GM21576 (cell line): ENCODE measurements at regions not wholly inside any gene's neighbourhood (a gene's known extent, or its start where the extent isn't known, plus 50 kb on each side); places are given as distances from the start of the nearest gene placed in this dataset.
"Not testable (repeated sequence)": the region's sequence is repeated elsewhere in the genome, so short reads cannot be mapped to it uniquely, and the experiment has no call there.

Experiments
- ATAC-seq: cut with Tn5 transposase; IDR thresholded peaks from one replicate; pipeline ENCODE4 v1.9.1; 2021; ENCODE audit warnings: mild to moderate bottlenecking, moderate library complexity; ENCODE audit not compliant: unreplicated experiment

DNA sequence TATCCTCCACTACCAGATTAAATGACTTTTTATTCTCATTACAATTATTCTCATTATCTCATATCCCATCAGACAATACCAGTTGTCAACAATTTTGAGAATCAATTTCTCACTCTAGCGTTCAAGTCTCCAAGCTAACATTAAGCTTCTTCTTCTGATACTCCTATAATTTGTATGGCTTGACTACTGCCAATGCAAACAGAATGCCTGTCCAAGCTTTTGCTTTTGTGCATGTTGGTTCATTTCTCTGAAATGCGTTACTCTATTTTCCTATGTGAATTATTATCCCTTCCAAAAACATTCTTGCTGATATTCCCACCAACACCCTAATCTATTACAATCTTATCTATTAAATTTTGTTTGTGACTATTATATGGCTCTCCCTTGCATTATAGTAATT is 1602.3 kb downstream of the C4orf33 start:
- no peak for ATAC-seq

DNA sequence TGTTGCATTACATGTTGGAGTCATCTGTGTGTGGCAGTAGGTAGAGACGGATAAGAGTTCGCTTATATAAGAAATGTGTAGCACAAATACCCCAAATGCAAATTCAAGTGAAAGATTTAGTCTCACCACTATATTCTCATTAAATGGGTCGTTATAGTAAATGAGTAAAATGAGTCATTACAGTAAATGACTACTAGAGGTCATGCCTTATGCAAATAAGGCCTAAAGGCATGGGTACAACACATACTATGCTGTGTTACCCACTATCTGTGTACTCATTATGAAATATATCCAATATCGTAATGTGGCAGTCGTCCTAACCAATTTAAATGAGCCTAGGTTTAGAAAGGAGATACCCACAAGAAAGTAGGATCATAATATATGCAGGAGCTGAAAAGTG is 1603.1 kb downstream of the C4orf33 start:
- ATAC-seq: no peak

DNA sequence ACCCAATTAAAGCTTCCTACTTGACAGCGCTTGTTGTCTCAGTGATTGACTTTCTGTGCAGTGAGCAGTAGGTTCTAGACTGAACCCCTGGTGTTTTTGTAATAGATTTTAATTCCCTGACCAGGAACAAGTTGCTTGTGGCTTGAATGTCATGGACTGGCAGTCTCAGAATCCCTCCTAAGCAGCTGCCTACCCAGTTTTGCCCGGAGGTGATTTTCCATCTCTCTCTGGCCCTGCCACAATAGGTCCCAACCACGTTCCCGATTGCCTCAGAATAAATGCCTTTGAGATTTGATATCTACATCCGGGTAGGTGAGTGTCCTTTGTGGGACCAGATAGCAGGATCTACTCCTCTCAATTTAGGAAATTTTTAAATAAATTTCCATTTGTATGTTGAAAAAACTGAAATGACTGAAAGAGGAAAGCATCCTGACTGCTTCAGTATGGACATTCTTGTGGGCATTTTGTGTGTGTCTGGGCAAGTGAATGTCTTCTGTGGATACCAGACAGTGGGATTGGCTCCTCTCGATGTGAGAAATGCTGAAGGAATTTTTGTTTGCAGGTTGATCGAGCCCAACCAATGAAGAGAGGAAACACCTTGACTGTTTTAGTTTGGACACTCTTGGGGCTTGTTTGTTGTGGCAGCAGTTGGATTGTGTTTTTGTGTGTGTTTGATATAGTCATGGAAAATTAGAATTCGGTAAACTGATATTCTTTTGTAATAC is 1607.4 kb downstream of the C4orf33 start:
- no peak for ATAC-seq

DNA sequence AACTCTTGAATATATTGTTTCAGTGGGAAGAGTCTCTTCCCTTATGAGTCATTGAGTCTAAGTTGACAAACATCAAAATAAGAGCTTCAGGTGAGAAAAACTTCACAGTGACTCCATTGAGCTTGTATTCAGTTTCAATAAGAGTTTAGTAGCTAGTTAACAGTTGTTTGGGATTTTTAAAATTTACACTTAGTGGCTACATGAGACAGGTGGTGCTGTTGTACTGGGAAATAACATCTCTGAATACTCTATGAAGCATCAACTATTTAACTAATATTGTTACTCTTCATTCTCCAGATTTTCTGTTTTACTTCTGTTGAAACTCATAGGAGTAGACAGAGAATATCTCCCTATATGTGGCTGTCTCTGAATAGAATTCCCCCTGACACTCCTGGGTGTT is 1609.1 kb downstream of the C4orf33 start:
- no peak for ATAC-seq

DNA sequence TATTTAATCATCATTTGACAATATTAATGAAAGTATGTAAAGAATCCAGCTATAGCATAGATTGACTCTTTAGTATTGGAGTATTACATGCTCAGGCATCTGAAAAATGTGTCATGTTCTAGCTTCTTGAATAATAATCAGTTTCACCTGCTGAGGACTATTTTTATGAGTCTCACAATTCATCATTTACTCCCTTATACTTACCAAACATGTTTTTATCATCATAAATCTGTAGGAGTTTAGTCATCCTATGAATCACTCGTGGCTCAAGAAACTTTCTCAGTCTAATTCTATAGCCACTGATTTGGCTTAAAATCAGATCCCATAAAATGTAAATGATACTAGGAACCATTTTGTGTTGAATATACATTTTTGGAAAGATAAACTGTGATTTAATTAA is 1616.1 kb downstream of the C4orf33 start:
- ATAC-seq: no peak

DNA sequence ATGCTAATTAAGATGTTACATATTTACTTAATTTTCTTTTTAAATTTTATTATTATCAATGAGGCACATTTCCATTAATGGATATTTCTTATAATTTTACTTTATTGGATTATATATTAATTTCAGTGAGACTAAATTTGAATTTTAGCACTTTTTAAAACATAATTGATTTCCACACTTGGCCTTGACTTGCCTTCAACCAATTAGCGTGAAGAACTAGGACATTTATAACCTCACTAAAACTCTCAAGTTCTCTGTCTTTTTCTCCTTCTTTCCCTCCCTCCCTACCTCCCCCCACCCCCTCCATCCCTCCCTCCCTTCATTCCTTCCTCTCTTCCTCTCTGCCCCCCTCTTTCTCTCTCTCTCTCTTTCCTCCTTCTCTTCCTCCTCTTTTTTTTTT is 1618.1 kb downstream of the C4orf33 start:
- no peak for ATAC-seq

DNA sequence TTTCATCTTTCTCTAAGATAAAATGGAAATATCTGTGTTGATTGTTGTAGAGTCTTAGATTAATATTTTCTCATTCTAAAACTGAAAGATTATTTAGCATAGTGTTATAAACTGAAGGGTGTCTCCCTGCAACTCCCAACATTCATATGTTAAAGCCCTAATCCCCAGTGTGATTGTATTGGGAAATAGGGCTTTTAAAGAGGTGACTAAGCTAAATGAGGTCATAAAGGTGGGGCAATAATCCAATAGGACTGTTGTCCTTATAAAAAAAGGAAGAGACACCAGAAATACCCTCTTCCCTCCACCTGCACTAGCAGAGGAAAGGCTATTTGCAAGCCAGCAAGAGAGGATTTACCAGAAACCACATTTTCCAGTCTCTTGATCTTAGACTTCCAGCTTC is 1626.4 kb downstream of the C4orf33 start:
- no peak for ATAC-seq

DNA sequence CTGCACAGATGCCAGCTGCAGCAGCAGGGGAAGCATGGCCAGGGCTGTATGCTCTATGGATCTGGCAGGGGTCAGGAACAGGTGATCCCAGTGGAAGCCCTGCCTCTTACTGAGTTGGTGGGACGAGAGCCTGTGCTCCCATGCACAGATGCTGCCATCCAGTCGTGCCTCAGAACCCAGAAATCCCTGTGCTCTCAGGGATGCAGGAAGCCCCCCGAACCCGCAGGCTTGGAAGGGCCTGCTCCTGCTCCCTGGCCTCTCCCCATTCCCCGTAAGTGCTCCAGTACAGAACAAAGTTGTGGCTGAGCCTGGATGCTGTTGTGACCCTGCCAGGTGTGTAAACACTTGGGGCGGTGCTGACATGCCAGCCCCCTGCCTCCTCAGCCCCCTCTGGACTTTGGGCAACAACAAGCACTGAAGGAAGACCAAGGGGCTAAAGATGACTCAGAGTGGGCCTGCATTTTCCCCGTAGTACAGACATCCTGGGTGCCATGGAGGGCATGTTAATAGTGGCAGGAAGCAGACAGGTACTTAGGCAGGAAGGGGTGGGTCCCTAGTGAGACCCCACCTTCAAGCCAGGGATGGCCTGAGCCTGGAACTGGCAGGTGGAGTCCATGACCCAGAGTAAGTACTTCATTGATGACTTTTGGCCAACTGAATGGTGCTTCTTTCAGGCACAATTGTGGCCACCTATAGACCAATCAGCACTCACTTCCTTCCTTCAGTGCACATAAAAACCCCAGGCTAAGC is 1640.7 kb downstream of the C4orf33 start:
- no peak for ATAC-seq

DNA sequence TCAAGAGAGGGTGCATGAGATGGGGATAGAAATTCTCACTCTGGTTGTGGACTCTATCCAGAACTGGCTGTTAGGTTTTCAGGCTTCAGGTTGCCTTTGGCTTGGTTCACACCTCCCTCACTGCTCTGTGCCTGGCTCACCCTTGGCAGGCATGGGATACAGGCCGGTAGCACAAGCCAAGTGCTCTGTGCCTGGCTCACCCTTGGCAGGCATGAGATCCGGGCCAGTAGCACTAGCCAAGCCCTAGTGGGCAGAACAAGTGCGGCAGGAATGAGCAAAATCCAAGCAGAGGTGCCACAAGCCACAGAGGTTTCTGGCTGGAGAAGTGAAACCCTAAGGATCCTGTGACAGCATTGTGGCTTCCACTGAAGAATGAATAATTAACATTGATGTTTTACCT is 1642.3 kb downstream of the C4orf33 start:
- ATAC-seq: no peak

DNA sequence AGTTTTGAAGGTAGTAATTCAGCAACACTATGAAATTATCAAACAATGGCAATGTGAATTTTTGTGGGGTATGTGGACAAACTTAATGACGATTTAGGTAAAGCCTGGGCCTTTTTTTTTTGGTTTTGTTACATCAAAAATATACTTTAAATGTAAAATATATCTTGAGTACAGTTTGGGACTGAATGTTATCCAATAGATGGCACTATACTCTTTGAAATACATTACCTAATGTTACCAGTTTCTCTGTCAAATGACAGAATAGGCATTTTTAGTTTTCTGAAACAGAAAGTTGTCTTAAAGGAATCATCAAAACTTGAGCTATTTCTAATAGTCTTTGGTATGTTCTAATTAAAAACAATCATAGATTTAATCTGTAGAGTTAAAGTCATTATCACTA is 1651.9 kb downstream of the C4orf33 start:
- ATAC-seq: no peak

DNA sequence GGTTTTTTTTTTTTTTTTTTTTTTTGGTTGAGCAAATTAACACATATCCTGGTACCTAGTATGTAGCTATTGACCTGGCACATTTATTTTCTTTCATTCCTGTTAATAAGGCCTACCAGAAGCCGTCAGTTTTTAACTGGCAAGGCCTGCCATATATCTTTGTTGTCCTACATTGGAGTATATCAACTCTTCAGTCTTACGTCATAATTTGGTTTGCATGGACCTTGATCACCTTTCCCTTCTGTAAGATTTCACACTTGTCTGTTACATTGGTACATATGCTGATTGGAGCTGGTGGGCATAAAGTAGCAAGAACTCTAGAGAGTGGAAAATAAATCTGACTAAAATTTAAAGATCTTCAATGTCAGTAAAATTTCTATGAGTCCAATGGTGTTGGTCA is 1658.0 kb downstream of the C4orf33 start:
- ATAC-seq: no peak

DNA sequence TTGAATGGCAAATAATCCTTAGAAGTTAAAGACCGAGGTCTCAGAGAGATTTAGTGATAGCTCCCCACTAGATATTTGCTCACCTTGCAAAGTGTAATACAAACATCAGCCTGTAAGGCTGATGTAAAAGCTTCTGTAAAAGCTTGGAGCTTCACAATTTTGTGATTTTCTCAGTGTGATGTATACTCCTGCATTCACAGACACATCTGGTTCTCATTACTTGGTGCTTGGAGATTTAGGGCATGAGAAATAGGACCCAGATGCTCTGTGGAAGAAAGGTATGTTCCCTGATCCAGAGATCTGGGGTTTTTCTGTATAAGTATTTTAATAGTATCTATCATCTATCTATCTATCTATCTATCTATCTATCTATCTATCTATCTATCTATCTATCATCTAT is 1664.3 kb downstream of the C4orf33 start:
- no peak for ATAC-seq

DNA sequence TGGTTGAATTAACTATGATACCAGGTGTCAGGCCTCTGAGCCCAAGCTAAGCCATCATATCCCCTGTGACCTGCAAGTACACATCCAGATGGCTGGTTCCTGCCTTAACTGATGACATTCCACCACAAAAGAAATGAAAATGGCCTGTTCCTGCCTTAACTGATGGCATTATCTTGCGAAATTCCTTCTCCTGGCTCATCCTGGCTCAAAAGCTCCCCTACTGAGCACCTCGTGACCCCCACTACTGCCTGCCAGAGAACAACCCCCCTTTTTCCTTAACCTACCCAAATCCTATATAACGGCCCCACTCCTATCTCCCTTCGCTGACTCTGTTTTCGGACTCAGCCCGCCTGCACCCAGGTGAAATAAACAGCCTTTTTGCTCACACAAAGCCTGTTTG is 1671.4 kb downstream of the C4orf33 start:
- ATAC-seq: not testable (repeated sequence)

DNA sequence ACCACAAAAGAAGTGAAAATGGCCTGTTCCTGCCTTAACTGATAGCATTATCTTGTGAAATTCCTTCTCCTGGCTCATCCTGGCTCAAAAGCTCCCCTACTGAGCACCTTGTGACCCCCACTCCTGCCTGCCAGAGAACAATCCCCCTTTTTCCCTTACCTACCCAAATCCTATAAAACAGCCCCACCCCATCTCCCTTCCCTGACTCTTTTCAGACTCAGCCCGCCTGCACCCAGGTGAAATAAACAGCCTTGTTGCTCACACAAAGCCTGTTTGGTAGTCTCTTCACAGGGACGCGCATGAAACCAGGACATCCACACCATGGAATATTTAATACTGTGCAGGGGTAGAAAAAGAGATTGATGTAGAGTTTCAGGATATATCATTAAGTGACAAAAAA is 1677.0 kb downstream of the C4orf33 start:
- not testable (repeated sequence) for ATAC-seq

DNA sequence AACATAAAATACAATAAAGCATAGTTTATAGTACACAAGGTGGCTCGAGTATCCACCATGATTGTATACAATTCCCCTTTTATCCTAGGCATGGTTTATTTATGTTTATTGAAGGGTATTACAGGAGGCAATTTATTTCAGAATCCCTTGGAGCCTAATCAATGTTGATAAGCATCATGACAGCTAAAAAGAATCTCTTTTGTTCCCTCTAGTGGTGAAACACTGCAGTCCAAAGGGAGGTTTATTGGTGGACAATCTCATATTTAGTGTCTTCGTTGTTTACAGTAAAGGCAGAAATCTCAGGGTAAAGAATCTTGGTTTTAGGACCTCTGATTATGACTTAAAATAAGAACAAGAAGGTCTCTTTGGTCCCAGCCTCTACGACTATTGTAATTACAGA is 1712.5 kb downstream of the C4orf33 start:
- no peak for ATAC-seq

DNA sequence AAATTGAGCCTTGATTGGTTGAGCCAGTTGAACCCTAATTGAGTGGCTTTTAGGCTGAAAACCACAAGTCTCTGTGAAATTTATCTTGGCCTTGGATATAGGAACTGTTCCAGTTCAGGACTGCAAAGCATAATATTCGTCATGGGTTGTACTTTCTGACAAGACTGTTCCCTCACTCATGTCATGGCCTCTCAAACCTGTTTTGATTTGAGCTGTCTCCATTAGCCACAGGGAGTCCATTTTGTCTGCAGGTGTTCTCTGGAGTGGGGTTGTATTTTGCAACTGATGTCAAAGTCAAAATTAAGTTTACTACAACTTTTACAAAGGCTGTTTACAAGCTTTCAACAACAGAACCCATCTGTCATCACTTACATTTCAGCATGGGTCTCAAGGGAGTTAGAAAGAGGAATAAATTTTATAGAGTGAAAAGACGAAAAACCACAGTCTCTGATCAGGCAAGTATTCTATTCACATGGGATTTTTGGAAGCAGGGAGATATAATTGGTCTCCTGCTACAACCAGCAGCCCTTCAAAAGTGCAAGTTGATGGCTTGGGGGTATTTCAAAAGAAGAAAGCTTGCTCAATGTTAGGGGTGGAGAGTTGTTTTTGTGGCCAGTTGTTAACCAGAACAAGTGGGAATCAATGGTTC is 1716.3 kb downstream of the C4orf33 start:
- ATAC-seq: no peak

DNA sequence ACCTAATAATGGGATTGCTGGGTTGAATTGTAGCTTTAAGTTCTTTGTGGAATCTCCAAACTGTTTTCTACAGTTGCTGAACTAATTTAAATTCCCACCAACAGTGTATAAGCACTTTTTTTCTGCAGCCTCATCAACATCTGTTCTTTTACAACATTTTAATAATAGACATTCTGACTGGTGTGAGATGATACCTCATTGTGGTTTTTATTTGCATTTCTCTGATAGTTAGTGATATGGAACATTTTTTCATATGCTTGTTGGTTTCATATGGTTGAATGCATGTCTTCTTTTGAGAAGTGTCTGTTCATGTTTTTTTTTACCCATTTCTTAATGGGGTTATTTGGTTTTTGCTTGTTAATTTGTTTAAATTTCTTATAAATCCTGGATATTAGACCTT is 1718.9 kb downstream of the C4orf33 start:
- ATAC-seq: no peak

DNA sequence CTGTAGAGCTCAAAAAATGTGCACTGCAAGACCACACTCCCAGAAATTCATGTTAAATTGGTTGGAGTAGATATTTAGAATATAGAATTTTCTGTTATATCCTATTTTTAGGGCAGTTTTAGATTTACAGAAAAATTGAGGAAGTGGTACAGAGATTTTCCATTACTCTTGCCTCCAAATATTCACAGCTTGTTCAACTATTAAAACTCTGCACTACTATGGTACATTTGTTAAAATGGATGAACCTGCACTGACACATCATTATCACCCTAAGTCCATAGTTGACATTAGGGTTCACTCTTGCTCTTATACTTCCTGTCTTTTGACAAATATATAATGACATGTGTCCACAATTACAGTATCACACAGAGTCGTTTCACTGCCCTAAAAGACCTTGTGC is 1724.5 kb downstream of the C4orf33 start:
- ATAC-seq: no peak

DNA sequence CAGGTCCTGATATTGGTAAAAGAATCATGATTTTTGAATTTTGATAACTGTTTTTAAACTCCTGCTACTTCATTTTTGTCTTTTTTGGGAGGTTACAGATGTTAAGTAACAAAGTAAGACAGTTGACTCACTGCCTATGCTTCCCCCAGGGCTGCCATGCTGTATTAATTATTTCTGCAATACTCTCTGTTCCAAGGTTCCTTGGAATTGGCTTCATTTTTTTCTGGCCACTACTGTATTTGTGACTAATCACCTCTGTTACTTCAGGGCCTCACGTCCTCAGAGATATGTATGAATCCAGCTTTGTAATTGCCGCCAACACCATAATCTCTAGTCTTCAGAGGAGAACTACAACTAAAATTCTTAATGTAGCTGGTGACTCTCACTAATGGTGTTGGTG is 1729.3 kb downstream of the C4orf33 start:
- ATAC-seq: no peak

DNA sequence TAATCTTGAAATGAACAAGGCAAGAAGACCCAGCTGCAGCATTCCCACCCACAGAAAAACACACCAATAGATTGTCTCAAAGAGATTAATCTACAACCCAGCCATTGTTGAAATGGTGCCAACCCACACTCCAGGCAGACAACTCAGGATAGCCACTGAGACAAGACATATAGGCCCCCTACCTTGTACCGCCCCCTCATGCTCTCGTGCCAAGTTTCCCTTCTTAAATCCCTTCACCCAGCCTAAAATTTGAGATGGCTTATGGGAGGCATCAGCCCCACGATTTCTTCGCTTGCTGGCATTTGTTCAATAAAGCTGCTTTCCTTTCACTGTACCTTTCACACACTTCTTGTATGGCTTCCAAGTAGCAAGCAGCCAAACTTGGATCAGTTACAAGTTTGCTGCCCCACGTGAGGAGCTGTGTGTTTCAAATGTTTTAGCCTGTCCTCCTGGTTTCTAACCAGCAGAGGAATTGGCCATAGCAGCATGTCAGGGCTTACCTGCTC is 1754.1 kb downstream of the C4orf33 start:
- ATAC-seq: no peak

DNA sequence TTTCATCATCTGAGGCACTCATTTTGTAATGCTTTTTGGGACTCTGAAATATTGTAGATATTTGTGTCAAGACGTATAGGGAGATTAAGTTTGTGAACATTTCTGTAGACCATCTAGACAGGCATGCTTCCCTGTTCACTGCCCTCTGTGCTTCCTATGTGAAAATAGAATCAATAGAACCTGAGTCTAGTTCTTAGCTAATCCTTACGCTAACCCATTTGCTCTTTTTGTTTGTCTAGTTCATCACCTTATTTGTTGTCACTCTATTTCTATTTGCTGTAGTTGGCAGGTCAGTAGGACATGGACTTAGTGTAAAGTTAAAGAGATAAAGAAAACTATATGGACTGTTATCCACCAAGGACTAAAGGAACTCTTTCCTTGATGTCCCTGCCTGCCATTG is 1755.2 kb downstream of the C4orf33 start:
- no peak for ATAC-seq

DNA sequence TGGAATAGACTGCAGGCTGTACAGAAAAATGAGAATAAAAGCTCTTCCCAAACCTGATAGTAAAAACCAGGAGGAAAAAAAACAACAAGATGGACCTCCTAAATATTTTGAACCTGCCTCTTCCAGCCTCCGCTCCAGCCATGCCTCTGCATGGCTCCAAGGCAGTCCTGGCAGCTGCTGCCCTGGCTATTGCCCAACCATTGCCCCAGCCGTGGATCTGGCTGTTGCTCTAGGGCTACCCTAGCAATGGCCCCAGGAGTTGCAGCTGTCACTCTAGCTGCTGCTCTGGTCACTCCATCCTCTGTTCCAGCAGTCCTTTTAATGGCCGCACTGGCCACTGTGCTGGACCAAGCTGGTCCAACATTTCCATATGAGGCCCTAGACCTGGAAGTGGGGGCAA is 1756.0 kb downstream of the C4orf33 start:
- ATAC-seq: no peak
